Fibroblast of the conjunctiva (primary cell): ENCODE measurements at regions not wholly inside any gene's neighbourhood (a gene's known extent, or its start where the extent isn't known, plus 50 kb on each side); places are given as distances from the start of the nearest gene placed in this dataset.

Experiments
- DNase-seq: peaks from one replicate; pipeline ENCODE4 v3.0.0-alpha.2; 2010; ENCODE audit warnings: low read depth

GRCh38 chr10:43815181-43815885 lies 166.7 kb upstream of the ZNF32 start:
- DNase-seq: no peak

GRCh38 chr10:43814663-43815062 lies 166.0 kb upstream of the ZNF32 start:
- DNase-seq: no peak

- DNase-seq: no peak
These were observed 163.2 kb upstream of the ZNF32 start for GRCh38 chr10:43811871-43812270.

- peak; percentile 82 for DNase-seq
These were observed 160.7 kb upstream of the ZNF32 start for GRCh38 chr10:43809211-43809930.

GRCh38 chr10:43808136-43808535 lies 159.5 kb upstream of the ZNF32 start:
- no peak for DNase-seq

GRCh38 chr10:43806831-43807640 lies 158.4 kb upstream of the ZNF32 start:
- DNase-seq: no peak

GRCh38 chr10:43803791-43804190 lies 155.1 kb upstream of the ZNF32 start:
- DNase-seq: no peak

GRCh38 chr10:43802988-43803696 lies 154.5 kb upstream of the ZNF32 start:
- DNase-seq: no peak

- DNase-seq: no peak
These were observed 152.9 kb upstream of the ZNF32 start for GRCh38 chr10:43801626-43802025.

- no peak for DNase-seq
These were observed 152.5 kb upstream of the ZNF32 start for GRCh38 chr10:43801140-43801539.

- DNase-seq: no peak
These were observed 148.1 kb upstream of the ZNF32 start for GRCh38 chr10:43796781-43797180.

- no peak for DNase-seq
These were observed 147.0 kb upstream of the ZNF32 start for GRCh38 chr10:43795639-43796038.

GRCh38 chr10:43795093-43795492 lies 146.4 kb upstream of the ZNF32 start:
- no peak for DNase-seq

- peak; percentile 68 for DNase-seq
These were observed 145.6 kb upstream of the ZNF32 start for GRCh38 chr10:43794181-43794815.

GRCh38 chr10:43793704-43794103 lies 145.0 kb upstream of the ZNF32 start:
- peak; percentile 89 for DNase-seq

- no peak for DNase-seq
These were observed 141.5 kb upstream of the ZNF32 start for GRCh38 chr10:43790147-43790546.

- no peak for DNase-seq
These were observed 136.6 kb upstream of the ZNF32 start for GRCh38 chr10:43785252-43785651.

GRCh38 chr10:43782814-43783213 lies 134.1 kb upstream of the ZNF32 start:
- no peak for DNase-seq

- DNase-seq: no peak
These were observed 133.0 kb upstream of the ZNF32 start for GRCh38 chr10:43781480-43782361.

- DNase-seq: no peak
These were observed 129.9 kb upstream of the ZNF32 start for GRCh38 chr10:43778571-43778970.

GRCh38 chr10:43775384-43775783 lies 126.7 kb upstream of the ZNF32 start:
- no peak for DNase-seq
